Stimulated activated CD4-positive, alpha-beta T cell treated with anti-CD3 and anti-CD28 coated beads, Interleukin-12 subunit alpha, Interleukin-12 subunit beta, amount 100 ng/mL, for 24 hours (primary cell): ENCODE measurements at regions not wholly inside any gene's neighbourhood (a gene's known extent, or its start where the extent isn't known, plus 50 kb on each side); places are given as distances from the start of the nearest gene placed in this dataset.

Source experiments
- DNase-seq, 2 experiments: peaks; one replicate each; pipeline ENCODE4 v3.0.0-alpha.2; 2020; ENCODE audit warnings: low read depth in 2 of 2

DNA sequence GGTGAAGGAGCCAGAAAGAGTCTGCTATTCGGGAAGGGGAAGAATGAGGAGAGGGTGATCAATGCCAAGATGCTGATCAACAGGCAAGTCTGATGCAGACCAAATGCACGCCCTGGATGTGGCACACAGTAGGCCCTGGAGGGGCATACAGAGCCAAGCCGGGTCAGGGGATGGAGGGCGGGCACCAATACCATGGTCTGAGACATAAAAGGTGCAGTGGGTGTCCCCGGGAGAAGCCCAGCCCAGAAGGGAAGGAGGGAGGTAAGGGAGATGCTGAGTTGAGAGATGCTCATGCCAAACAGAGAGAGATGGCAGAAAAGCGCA lies 66.6 kb upstream of the ID2 start:
- DNase-seq = no peak

DNA sequence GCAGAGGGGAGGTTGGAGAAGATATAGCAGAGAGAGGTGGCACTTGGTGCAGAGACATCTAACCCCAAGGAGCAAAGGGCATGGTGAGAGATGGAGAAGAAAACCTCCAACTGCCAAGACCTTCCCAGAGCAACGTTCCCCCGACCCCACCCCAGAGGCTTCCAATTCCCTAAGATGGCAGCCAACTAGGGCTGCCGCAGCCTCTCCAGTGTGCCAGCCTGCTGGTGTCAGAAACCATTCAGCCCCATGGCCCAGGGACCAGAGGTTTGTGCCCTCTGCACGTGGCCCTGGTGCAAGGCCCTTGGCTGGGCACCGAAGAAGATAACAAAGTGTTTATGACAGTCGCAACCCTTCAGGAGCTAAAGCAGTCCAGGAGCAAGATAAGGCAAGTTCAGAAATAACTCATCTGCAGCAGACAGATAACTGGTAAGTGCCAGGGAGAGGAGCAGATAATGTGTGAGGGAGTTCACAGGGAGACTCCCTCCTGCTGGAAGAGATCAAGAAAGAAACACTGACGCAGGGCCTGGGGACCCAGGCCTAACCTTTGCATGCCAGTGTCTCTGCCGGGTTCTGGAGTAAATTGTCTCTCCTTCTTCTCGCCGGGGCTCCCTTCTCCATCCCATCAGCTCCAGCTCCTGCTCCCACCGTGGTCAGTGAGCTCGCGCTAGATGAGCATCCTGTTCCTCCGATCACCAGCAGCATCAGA lies 66.1 kb upstream of the ID2 start:
- no peak for DNase-seq

DNA sequence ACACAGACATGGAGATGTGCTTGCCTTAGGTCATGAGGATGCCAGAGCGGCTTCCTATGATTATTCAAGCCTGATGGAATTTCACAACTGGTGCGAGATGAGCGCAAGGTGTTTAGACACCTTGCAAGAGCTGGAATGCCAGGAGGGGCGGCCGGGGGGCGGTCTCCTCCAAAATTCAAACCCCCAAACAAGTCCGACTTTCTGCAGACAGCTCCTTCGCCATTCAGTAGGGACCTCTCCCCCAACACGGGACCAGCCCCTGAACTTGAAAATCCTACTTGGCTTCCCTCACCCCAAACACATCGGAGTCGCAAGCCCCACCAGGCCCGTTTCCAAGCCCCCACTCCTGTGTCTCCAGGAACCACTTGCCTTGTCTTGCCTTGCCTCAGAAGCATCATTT lies 64.8 kb upstream of the ID2 start:
- no peak for DNase-seq

DNA sequence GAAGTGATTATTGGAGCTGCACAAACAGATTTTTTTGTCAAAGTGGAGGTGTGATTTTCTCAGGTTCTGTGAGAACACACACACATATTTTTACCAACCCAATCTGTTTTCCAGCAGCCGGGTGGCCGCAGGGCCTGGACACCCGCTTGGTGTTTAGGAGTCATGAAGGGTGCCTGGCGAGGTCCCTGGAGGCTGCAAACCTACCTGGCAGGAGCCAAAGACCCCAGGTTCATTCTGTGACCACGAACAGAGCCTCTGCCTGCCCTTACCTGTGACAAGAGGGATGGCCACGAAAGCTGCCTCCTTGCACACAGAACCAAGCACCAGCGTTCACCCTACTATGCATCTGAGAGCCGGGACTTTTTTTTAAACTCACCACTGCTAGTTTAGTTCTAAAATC lies 64.3 kb upstream of the ID2 start:
- DNase-seq = no peak

DNA sequence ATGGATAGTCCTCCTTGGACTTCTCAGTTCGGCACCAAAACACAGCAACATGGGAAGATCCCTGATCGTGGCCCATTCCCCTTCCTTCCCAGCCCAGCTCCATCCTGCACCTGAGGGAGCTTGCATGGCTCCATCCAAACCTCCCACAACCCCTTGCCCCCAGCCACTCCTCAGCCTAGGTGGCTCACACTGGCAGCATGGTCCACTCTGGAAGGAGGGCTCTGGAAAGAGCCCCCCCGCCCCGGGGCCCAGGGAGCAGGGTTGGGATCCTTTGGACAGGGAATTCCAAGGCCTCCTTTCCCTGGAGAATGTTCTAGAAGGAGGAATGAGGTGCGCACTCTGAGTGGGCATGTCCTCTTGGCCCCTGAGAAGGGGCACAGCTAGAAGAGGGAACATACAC lies 62.8 kb upstream of the ID2 start:
- DNase-seq = no peak

DNA sequence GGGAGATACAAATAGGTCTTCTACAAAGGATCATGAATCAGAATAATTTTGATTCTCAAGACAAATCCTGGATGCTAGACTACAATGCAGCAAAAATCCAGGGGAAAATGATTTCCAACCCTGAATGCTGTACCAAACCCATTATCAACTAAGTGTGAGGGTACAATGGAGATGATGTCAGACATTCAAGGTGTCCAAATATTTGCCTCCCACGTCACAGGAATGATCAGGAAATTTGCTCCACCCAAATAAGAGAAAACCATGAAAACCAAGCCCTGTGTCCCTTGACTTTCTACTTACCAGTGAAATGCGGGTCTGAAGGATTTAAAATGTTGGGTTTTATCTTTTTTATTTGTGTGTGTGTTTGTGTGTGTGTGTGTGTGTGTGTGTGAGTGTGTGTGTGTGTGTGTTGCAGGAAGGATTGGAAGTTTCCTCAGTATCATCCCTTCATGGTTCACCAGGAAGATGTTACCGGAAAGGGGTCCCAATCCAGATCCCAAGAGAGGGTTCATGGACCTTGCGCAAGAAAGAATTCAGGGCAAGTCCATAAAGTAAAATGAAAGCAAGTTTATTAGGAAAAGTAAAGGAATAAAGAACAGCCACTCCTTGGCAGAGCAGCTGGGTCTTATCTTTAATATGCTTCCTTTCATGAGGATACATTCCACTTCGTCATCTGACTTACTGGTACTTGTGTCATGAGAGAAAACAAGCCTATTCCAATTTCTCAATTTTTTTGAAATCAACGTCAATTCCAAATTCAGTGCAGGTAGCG lies 61.1 kb upstream of the ID2 start:
- no peak for DNase-seq

DNA sequence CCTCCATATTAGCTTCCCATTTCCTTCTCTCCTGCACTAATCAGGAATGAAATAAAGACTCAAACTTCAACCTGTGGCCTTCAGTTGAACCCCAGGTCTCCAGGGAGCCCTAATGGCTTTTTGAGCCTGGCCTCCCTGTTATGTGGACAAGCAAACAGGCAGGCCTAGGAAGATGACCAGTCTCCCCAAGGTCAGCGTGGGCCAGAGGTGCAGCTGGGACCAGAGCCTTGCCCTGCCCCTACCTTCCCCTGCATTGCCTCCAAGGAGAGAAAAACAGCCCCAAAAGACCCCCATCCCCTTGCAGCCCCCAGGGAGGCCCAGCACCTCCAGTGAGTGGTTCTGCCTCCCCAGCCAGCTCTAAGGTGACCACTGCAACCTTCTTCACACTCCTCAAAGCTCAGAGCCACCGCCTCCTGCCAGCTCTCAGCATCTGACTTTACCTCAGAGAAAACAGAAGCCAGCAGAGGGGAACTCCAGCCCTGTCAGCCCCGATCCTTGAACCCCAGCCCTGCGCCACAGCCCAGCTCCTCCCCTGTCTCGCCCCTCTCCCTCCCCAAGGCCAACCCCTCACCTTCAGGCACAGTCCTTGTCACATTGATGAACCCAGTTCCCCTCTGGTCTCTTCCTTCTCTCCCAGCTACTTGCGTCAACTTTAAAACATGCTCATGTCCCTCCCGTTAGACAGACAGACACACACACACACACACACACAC lies 59.5 kb upstream of the ID2 start:
- DNase-seq = no peak

DNA sequence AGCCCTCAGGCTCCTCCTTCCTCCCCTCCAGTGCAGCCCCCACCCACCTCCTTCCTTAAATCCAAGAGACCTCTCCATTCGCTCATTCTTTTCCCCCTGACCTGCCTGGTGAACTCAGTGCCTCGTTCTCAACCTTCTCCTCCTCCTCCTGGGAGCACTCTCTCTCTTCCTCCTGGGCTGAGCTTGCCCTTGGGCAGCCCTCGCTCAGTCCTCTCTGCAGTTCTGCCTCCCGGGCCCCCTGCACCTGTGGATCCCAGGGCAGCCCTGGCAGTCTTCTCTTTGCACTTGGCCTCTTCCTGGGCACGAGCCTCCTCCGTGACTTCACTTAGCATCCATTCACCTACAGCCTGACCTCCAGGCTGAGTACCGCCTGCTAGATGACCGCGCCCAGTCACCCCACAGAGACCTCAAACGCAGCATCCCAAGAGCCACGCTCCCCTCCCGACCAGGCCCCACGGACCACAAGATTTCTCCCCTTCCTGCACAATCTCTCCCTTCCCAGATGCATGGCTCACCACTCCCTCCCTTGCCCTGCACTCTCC lies 58.9 kb upstream of the ID2 start:
- no peak for DNase-seq

DNA sequence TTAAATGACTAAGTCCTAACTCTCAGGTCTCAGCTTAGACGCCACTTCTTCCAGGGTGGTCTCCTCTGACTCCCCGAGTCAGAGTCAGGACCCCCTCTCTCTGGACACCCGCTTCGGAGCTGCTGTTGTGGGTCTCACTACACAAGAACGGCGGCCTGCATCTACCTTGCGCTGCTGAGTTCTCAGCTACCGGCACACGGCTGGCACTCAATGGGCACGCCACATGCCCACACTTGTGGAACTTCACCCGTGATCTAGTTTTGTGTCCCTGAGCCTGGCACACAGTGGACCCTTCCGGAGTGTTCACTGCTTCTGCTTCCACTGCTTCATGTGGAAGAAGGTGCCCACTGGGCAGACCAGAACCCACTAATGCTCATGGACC lies 58.3 kb upstream of the ID2 start:
- DNase-seq = no peak

DNA sequence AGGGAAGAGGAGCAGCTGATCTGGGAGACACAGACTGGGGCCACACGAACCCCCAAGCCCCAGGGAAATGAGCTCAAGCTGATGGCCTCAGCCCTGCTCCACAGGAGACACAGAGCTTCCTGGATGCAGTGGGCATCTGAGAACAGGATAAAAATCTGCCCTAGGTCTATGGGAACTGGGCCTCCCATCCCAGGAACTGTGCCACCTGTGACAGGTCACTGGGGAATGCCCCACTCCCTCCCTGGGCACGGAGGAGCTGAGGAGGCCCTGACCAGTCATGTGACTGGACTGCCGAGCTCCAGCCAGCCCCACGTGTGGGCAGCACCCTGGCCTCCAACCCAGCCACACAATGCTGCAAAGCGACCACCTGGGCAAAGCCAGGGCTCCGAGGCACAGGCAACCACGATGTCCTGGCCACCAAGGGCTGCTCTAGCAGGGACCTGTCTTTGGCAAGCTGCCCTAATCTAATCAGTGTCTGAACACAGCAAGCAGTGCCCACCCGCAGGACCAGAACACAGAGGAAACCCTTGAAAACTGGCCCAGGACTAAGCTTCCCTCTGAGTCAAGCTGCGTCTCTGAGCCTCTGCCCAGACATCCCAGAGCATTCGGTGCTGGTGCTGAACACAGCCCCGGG lies 57.8 kb upstream of the ID2 start:
- no peak for DNase-seq

DNA sequence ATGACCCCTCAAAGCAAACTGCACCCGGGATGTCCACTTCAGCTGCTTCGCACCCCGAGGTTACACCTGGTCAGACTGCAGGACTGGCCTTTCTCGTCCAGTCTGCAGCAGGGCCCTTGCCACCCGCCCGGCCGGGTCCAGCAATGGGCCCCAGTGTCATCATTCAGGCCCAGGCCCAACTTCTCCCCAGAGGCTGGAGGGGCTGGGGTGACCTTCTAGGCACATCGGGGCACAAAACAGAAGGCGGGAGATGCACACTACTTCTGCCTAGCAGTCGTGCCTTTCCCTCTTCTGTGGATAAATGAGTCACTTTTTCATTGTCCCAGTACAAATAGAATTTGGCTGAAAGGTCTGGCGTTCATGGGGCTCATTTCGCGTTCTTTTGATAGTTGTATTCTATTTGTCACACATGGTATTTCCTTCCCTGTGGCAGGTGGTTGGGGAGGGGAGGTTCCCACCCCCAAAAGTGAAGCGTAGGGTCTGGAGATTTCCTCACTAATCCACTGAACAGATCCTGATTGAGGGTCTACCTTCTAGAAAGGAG lies 56.9 kb upstream of the ID2 start:
- DNase-seq = no peak

DNA sequence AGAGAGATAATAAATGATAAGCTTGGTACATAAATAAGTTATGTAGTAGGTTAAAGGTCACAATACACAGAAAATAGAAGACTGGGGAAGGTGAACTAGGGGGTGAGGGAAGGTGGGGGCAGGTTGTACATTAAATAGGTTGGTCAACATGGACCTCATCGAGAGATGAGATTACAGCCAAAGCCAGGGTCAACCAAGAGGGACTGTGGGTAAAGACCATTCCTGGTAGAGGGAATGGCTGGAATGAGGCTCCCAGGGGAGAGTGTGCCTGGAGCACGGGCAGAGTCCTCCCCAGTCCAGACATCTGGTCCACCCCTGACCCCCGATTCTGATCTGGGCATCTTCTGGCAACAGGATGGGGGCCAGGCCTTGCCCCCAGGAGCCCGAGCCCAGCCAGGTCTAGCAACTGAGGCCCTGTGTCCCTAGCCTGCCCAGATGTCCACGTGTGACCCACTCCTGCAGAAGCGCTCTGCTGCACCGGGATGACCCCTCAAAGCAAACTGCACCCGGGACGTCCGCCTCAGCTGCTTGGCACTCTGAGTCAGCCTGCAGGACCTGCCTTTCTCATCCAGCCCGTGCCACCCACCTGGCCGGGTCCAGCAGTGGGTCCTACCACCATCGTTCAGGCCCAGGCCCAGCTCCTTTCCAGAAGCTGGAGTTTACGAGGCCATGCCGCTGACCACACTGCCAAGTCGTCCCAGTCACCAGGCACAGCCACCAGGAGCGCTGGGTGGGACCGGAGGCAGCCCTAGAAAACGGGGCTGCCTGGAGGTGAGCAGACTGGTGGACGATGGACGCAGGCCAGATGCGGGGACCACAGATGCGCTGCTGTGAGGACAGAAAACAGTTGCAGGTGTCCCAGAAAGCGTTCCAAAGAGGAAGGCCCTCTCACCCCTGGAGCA lies 56.2 kb upstream of the ID2 start:
- DNase-seq = no peak

DNA sequence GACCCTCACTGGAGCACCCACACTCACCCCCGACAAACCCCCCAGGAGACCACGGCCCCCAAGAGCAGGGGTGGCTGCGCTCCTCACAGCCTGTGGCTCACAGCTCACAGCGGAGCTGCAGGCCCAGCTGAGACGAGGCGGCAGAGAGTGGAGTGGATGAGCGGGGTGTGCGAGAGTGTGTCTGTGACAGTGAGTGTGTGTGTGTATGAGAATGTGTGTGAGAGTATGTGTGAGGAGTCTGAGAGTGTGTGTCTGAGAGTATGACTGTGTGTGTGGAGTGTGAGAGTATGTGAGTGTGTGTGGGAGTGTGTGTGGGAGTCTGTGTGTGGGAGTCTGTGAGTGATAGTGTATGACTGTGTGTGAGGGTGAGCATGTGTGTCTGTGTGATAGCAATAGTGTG lies 55.3 kb upstream of the ID2 start:
- DNase-seq = no peak

DNA sequence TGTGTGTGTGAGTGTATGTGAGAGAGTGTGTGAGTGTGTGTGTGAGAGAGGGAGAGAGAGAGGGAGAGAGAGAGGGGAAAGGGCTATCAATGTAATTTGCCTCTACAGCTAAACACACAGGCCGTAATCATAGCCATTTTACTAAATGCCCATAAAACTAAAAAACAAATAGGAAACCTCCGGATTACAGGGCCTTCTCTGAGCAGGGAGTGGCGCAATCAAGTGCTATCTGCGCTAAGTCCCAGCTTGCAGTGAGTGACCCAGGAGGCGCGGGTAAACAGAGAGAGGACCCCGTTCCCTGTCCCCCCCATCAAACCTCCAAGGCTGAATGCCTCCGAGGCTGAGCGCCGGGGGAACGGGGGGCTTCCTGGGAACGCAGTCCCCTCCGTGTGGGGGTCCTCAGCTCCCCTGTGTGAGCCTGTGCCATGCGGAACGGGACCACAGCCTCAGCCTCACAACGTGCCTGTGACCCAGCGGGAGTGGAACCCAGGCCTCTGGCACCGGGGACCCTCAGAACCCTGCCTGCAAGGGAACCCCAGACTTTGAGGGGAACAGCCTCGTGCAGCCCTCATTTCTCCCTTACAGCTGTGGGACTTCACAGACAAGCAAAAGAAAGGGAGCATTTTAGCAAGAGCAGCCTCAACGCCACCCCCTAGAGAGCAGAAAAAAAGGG lies 54.7 kb upstream of the ID2 start:
- no peak for DNase-seq

DNA sequence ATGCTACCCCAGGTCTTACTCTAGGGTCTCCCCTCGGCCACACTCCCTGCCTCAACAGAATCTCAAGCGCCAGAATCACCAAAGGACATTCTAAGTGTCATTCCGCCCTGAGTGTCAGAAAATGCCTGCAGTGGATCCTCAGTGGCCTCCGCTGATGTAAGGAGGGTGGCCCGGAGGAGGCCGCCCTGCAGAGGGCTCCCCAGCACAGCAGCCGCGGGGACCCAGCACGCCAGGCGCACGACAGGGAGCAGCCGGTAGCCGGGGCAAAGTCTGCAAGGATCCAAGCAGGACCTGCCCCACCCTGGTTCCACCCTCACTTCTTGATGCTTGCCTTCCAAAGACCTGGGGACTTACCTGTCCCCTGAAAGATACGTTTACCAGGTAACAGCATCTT lies 54.2 kb upstream of the ID2 start:
- no peak for DNase-seq

DNA sequence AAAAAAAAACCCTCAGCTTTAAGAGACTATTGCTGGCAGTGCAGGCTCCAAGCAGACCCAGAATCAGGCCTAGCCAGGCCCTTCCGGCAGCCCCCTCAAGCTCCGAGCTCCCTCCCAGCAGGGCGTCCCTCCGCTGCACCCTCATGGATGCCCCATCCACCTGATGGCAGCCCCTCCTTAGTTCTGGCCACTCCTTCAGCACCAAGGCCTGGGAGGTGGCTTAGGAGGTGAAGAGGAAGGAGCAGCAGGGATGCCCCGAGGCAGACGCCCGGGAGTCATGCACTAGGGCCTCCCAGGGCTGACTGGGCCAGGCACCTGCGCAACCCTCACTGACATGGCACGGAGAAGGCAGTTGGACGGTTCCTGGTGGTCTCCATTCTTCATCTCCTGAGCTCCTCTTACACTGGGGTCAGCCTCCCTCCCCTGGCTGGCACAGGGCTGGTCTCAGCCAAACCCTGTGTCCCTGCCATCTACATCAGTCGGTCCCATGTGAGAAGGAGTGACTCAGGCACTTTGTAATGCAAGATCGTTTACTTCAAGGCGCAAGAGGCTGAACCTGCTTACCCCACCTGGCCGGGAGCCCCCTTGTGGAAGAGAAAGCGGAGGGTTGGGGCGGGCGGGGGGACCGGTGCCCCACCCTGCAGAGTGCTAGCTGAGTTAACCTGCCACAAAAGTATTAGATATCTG lies 53.5 kb upstream of the ID2 start:
- DNase-seq = no peak

DNA sequence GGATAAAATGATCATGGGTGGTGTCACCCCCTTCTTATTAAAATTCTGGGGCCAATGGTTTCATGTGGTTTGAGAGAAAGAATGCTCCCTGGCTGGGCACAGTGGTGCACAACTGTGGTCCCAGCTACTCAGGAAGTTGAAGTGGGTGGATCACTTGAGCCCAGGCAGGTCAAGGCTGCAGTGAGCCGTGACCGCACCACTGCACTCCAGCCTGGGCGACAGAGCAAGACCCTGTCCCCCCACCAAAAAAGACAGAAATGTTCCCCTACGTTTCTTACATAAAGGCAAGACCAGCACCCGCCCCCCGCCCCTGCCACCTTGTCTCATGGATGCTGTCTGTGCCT lies 53.0 kb upstream of the ID2 start:
- no peak for DNase-seq

DNA sequence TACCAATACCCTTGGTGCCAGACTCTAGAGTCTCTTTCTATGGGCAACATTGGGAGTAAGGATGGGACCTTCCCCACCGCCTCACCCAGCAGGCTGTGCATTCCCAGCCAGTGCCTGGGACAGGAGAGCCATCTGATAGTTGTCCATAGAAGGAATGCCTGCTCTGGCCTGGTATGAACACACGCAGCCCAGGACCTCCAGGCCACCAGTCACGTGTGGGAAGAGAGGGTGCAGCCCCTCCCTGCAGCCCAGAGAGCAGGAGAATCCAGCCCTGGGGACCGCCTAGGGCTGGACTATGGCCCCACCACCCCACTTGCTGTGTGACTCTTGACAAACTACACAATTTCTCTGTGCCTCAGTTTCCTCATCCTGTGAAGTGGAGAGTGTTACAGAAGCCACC lies 52.5 kb upstream of the ID2 start:
- no peak for DNase-seq

DNA sequence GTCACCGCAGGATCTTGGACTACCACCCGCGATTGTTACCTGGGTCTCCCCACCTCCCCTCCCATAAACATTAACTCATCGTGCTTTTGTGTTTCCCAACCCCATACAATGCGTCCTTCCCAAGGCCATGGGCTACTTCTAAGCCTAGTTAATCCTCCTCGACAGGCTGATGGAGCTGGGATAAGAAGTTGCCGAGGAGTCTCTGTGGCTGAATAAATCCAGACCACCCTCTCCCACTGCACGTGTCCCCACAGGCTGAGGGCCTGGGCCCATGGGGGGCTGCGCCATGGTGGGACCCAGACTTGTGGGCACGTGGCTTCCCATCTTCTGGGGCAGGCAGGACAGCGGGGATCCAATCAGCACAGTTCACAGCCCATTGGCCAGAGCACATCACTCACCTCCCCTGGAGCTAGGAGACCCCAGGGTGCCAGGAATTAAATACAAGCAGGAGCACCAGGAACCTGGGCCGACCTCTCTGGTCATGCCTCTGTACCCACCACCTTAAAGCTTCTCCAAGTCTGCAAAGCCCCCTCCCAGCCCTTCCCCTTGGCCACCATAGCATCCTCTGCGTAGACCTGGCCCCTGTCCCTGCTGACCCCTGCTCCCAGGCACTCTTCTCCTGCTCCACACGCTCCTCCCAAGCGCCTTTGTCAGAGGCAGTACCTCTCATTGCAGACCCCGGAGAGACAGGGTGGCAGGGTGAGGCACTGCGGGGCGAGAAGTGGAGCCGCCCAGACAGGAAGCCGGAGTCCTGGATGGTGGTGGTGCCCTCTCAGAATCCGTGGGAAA lies 51.0 kb upstream of the ID2 start:
- DNase-seq = no peak
